ENCODE measurements at regions not wholly inside any gene's neighbourhood (a gene's known extent, or its start where the extent isn't known, plus 50 kb on each side); places are given as distances from the start of the nearest gene placed in this dataset.

- no peaks in the 10 kb centered on the region for H3K27me3 ChIP-seq
- no peak overlapping the region for H3K4me2 ChIP-seq
- H3K27ac ChIP-seq, result no peak overlapping the region
- no peaks in the 10 kb centered on the region for H3K79me2 ChIP-seq
- TF ChIP-seq EZH2phosphoT487 (IDR thresholded peaks at IDR 0.05; ENCODE audit: low read depth, severe bottlenecking, unreplicated experiment) (no peak), EZH2 (IDR thresholded peaks at IDR 0.05; ENCODE audit: borderline replicate concordance) (no peak)
- H3K36me3 ChIP-seq (replicated peaks; ENCODE audit: insufficient read depth, low read depth), result no peaks in the 10 kb centered on the region
- no peak overlapping the region for H3K4me3 ChIP-seq
- H3K9me2 ChIP-seq (replicated peaks; ENCODE audit: insufficient read depth), result no peaks in the 10 kb centered on the region
- peaks cover 40% of the 10 kb centered on the region for H3K4me1 ChIP-seq (ENCODE audit: insufficient read depth)
- H2AFZ ChIP-seq, result no peak overlapping the region
- no peaks in the 10 kb centered on the region for H4K20me1 ChIP-seq (ENCODE audit: insufficient read depth, poor library complexity, severe bottlenecking)
- WGBS (ENCODE audit: low lambda C conversion rate, missing lambda C conversion rate), result 95% methylated on average over 10 of the region's 10 CpGs
- no peak for DNase-seq (ENCODE audit: low spot score)
- no peaks in the 10 kb centered on the region for H3K9me3 ChIP-seq (ENCODE audit: low read depth)
These were observed 185.7 kb downstream of the OPA1 start for GRCh38 chr3:193778676-193779075.

GRCh38 chr3:193779933-193780332 is 186.9 kb downstream of the OPA1 start:
- no peak overlapping the region for H2AFZ ChIP-seq
- no peaks in the 10 kb centered on the region for H4K20me1 ChIP-seq (ENCODE audit: insufficient read depth, poor library complexity, severe bottlenecking)
- H3K4me1 ChIP-seq (ENCODE audit: insufficient read depth), result peaks cover 44% of the 10 kb centered on the region
- TF ChIP-seq CTCF (IDR thresholded peaks at IDR 0.05; ENCODE audit: poor library complexity), result no peak
- no peak for TF ChIP-seq EZH2 (IDR thresholded peaks at IDR 0.05; ENCODE audit: borderline replicate concordance)
- no peak for TF ChIP-seq EZH2phosphoT487 (IDR thresholded peaks at IDR 0.05; ENCODE audit: low read depth, severe bottlenecking, unreplicated experiment)
- no peak for DNase-seq (ENCODE audit: low spot score)
- peak overlapping the region; percentile 12 for H3K4me2 ChIP-seq
- no peaks in the 10 kb centered on the region for H3K27me3 ChIP-seq
- no peak overlapping the region for H3K27ac ChIP-seq
- no peaks in the 10 kb centered on the region for H3K36me3 ChIP-seq (replicated peaks; ENCODE audit: insufficient read depth, low read depth)
- H3K9me3 ChIP-seq (ENCODE audit: low read depth), result no peaks in the 10 kb centered on the region
- no peaks in the 10 kb centered on the region for H3K79me2 ChIP-seq
- H3K9me2 ChIP-seq (replicated peaks; ENCODE audit: insufficient read depth), result no peaks in the 10 kb centered on the region
- no peak overlapping the region for H3K4me3 ChIP-seq
- WGBS (ENCODE audit: low lambda C conversion rate, missing lambda C conversion rate), result 67% methylated on average over 6 of the region's 6 CpGs

GRCh38 chr3:193780397-193780796 is 187.4 kb downstream of the OPA1 start:
- Histone ChIP-seq H3K79me2 (no peaks in the 10 kb centered on the region), H3K27ac (peak overlapping the region; percentile 84), H3K9me2 (replicated peaks; ENCODE audit: insufficient read depth) (no peaks in the 10 kb centered on the region), H3K4me2 (peak overlapping the region; percentile 12), H3K4me3 (no peak overlapping the region), H3K9me3 (ENCODE audit: low read depth) (no peaks in the 10 kb centered on the region), H3K27me3 (no peaks in the 10 kb centered on the region), H3K36me3 (replicated peaks; ENCODE audit: insufficient read depth, low read depth) (no peaks in the 10 kb centered on the region), H4K20me1 (ENCODE audit: insufficient read depth, poor library complexity, severe bottlenecking) (no peaks in the 10 kb centered on the region), H3K4me1 (ENCODE audit: insufficient read depth) (peaks cover 46% of the 10 kb centered on the region), H2AFZ (no peak overlapping the region)
- WGBS (ENCODE audit: low lambda C conversion rate, missing lambda C conversion rate), result 46% methylated on average over 8 of the region's 8 CpGs
- no peak for TF ChIP-seq EZH2phosphoT487 (IDR thresholded peaks at IDR 0.05; ENCODE audit: low read depth, severe bottlenecking, unreplicated experiment)
- TF ChIP-seq EZH2 (IDR thresholded peaks at IDR 0.05; ENCODE audit: borderline replicate concordance), result no peak
- TF ChIP-seq CTCF (IDR thresholded peaks at IDR 0.05; ENCODE audit: poor library complexity), result no peak
- no peak for DNase-seq (ENCODE audit: low spot score)

GRCh38 chr3:193780810-193781478 is 187.9 kb downstream of the OPA1 start:
- H3K4me1 ChIP-seq (ENCODE audit: insufficient read depth), result peaks cover 46% of the 10 kb centered on the region
- peak overlapping the region; percentile 84 for H3K27ac ChIP-seq

More at GRCh38 chr3:193780810-193781478, 187.9 kb downstream of the OPA1 start:
- H3K79me2 ChIP-seq, result no peaks in the 10 kb centered on the region
- H3K9me2 ChIP-seq (replicated peaks; ENCODE audit: insufficient read depth), result no peaks in the 10 kb centered on the region
- no peaks in the 10 kb centered on the region for H3K9me3 ChIP-seq (ENCODE audit: low read depth)
- peak; percentile 94 for TF ChIP-seq CTCF (IDR thresholded peaks at IDR 0.05; ENCODE audit: poor library complexity)
- no peak for TF ChIP-seq EZH2 (IDR thresholded peaks at IDR 0.05; ENCODE audit: borderline replicate concordance)
- no peak overlapping the region for H3K4me3 ChIP-seq
- 21% methylated on average over 11 of the region's 11 CpGs for WGBS (ENCODE audit: low lambda C conversion rate, missing lambda C conversion rate)
- peak overlapping the region; percentile 12 for H3K4me2 ChIP-seq
- no peaks in the 10 kb centered on the region for H3K36me3 ChIP-seq (replicated peaks; ENCODE audit: insufficient read depth, low read depth)
- peak; percentile 89 for DNase-seq (ENCODE audit: low spot score)
- no peaks in the 10 kb centered on the region for H4K20me1 ChIP-seq (ENCODE audit: insufficient read depth, poor library complexity, severe bottlenecking)
- H2AFZ ChIP-seq, result no peak overlapping the region
- H3K27me3 ChIP-seq, result no peaks in the 10 kb centered on the region

All from hepatocyte (in vitro differentiated cells).